IMR-90 (cell line): ENCODE measurements at regions not wholly inside any gene's neighbourhood (a gene's known extent, or its start where the extent isn't known, plus 50 kb on each side); places are given as distances from the start of the nearest gene placed in this dataset.

Experiments used
- ATAC-seq: fragments of 200-7000 bp; cut with Tn5 transposase; 2 replicates; pipeline ENCODE4 v1.9.1; 2020; ENCODE audit warnings: low read depth, mild to moderate bottlenecking, moderate library complexity
- BruUV-seq: library from RNA; stranded (reverse); fragments of 400-500 nt; replicated peaks from 2 replicates; lab custom pipeline; 2021; lab: Mats Ljungman, UMichigan
- CTCF ChIA-PET: fragments of 300-600 bp; formaldehyde crosslinking; extraction: SDS; loops from one replicate; lab custom pipeline; 2021; ENCODE audit warnings: antibody characterized with exemption; lab: Yijun Ruan, JAX
- POLR2A ChIA-PET: fragments of 300-600 bp; sonication (Branson Sonifier 250); formaldehyde crosslinking; loops from one replicate; lab custom pipeline; 2022; ENCODE audit warnings: antibody characterized with exemption; ENCODE audit not compliant: unreplicated experiment; lab: Charles Lee
- DNase-seq: peaks from one replicate; pipeline ENCODE4 v3.0.0; 2013
- H2AFZ ChIP-seq: replicated peaks from 2 replicates; pipeline ENCODE3; 2013; ENCODE audit warnings: low read length, mild to moderate bottlenecking; ENCODE audit not compliant: poor library complexity
- H2AK5ac ChIP-seq: 2 replicates; pipeline ENCODE4 v1.6.1; 2013; ENCODE audit warnings: low read depth, low read length, inconsistent platforms
- H2AK9ac ChIP-seq: replicated peaks from 2 replicates; pipeline ENCODE3; 2013; ENCODE audit warnings: mild to moderate bottlenecking, low read depth, low read length, moderate library complexity; ENCODE audit not compliant: poor library complexity
- H2BK120ac ChIP-seq: 2 replicates; pipeline ENCODE4 v1.6.1; 2013; ENCODE audit warnings: low read depth, low read length, inconsistent platforms
- H2BK15ac ChIP-seq: 3 replicates; pipeline ENCODE4 v1.6.1; 2013; ENCODE audit warnings: low read depth, low read length, inconsistent platforms
- H2BK20ac ChIP-seq: 2 replicates; pipeline ENCODE4 v1.6.1; 2013; ENCODE audit warnings: low read depth, mild to moderate bottlenecking, inconsistent platforms, low read length, moderate library complexity
- H2BK5ac ChIP-seq: 2 replicates; pipeline ENCODE4 v1.6.1; 2013; ENCODE audit warnings: mild to moderate bottlenecking, low read depth, low read length, inconsistent platforms; ENCODE audit not compliant: poor library complexity, severe bottlenecking
- H3K14ac ChIP-seq: replicated peaks from 2 replicates; pipeline ENCODE4 v1.6.1; 2013; ENCODE audit warnings: low read depth, low read length, inconsistent platforms
- H3K18ac ChIP-seq: 2 replicates; pipeline ENCODE4 v1.6.1; 2013; ENCODE audit warnings: low read depth, low read length, control low read depth
- H3K23ac ChIP-seq: 2 replicates; pipeline ENCODE4 v1.6.1; 2013; ENCODE audit warnings: low read depth, low read length, inconsistent platforms
- H3K27ac ChIP-seq: 2 replicates; pipeline ENCODE4 v1.5.1; 2013; ENCODE audit warnings: mild to moderate bottlenecking, control low read depth, low read length; ENCODE audit not compliant: insufficient read depth
- H3K27me3 ChIP-seq: 2 replicates; pipeline ENCODE4 v1.6.1; 2013; ENCODE audit warnings: low read length; ENCODE audit not compliant: control insufficient read depth, insufficient read depth
- H3K36me3 ChIP-seq: 2 replicates; pipeline ENCODE4 v1.6.1; 2013; ENCODE audit warnings: low read length, mixed read lengths; ENCODE audit not compliant: control insufficient read depth, insufficient read depth
- H3K4ac ChIP-seq: 2 replicates; pipeline ENCODE4 v1.6.1; 2013; ENCODE audit warnings: low read depth, low read length, inconsistent platforms
- H3K4me1 ChIP-seq: 2 replicates; pipeline ENCODE4 v1.6.1; 2013; ENCODE audit warnings: low read length, mixed read lengths; ENCODE audit not compliant: control insufficient read depth, insufficient read depth
- H3K4me2 ChIP-seq: 2 replicates; pipeline ENCODE4 v1.6.1; 2013; ENCODE audit warnings: low read depth, mild to moderate bottlenecking, control low read depth, low read length, moderate library complexity
- H3K4me3 ChIP-seq: 2 replicates; pipeline ENCODE4 v1.5.1; 2013; ENCODE audit warnings: low read depth, mild to moderate bottlenecking, control low read depth, low read length, moderate library complexity; ENCODE audit not compliant: insufficient read depth
- H3K56ac ChIP-seq: 2 replicates; pipeline ENCODE4 v1.6.1; 2013; ENCODE audit warnings: low read length, inconsistent platforms; ENCODE audit not compliant: insufficient read depth; ENCODE audit errors: extremely low read depth
- H3K79me1 ChIP-seq, 2 experiments: 2 replicates each; pipeline ENCODE4 v1.6.1; 2013; ENCODE audit warnings: low read length in 2 of 2, inconsistent platforms in 1 of 2, low read depth in 1 of 2
- H3K9ac ChIP-seq: 2 replicates; pipeline ENCODE4 v1.6.1; 2013; ENCODE audit warnings: low read depth, low read length, control low read depth
- H3K9me1 ChIP-seq: 2 replicates; pipeline ENCODE4 v1.6.1; 2013; ENCODE audit warnings: low read length, inconsistent platforms; ENCODE audit not compliant: insufficient read depth
- H3K9me3 ChIP-seq: 2 replicates; pipeline ENCODE4 v1.6.1; 2013; ENCODE audit warnings: low read length; ENCODE audit not compliant: control insufficient read depth, insufficient read depth
- H4K20me1 ChIP-seq: 2 replicates; pipeline ENCODE4 v1.6.1; 2013; ENCODE audit warnings: low read length, inconsistent platforms; ENCODE audit not compliant: insufficient read depth
- H4K5ac ChIP-seq: 2 replicates; pipeline ENCODE4 v1.6.1; 2013; ENCODE audit warnings: mild to moderate bottlenecking, low read depth, low read length, control low read depth
- H4K8ac ChIP-seq, 2 experiments: 2 replicates each; pipeline ENCODE4 v1.6.1; 2013; ENCODE audit warnings: low read depth in 2 of 2, low read length in 2 of 2, control low read depth in 1 of 2, inconsistent platforms in 1 of 2
- H4K91ac ChIP-seq: 2 replicates; pipeline ENCODE4 v1.6.1; 2013; ENCODE audit warnings: low read depth, low read length, inconsistent platforms; ENCODE audit not compliant: insufficient read depth
- BHLHE40 ChIP-seq: fragments of 150-350 bp; IDR thresholded peaks from 2 replicates; pipeline ENCODE4 v1.6.1; 2016; ENCODE audit warnings: mild to moderate bottlenecking, low read depth, low read length
- CEBPB ChIP-seq: IDR thresholded peaks from 2 replicates; pipeline ENCODE4 v1.6.1; 2012; ENCODE audit warnings: low read depth, low read length, improper control_type of control experiment
- CHD1 ChIP-seq: IDR thresholded peaks from 2 replicates; pipeline ENCODE4 v1.6.1; 2012; ENCODE audit warnings: low read depth, low read length, improper control_type of control experiment
- CTCF ChIP-seq: conservative IDR thresholded peaks from 2 replicates; pipeline ENCODE4 v1.5.1; 2012; ENCODE audit warnings: mild to moderate bottlenecking, low read depth, low read length, improper control_type of control experiment
- ELK1 ChIP-seq: fragments of 150-350 bp; IDR thresholded peaks from 2 replicates; pipeline ENCODE4 v1.6.1; 2016; ENCODE audit warnings: low read depth, mild to moderate bottlenecking, low read length, moderate library complexity, borderline replicate concordance
- FOS ChIP-seq: fragments of 150-350 bp; IDR thresholded peaks from 2 replicates; pipeline ENCODE4 v1.6.1; 2016; ENCODE audit warnings: low read depth, low read length
- MAFK ChIP-seq: IDR thresholded peaks from 2 replicates; pipeline ENCODE4 v1.6.1; 2012; ENCODE audit warnings: low read depth, low read length, improper control_type of control experiment
- MAZ ChIP-seq: IDR thresholded peaks from 2 replicates; pipeline ENCODE4 v1.6.1; 2012; ENCODE audit warnings: low read depth, mild to moderate bottlenecking, low read length, improper control_type of control experiment, moderate library complexity, borderline replicate concordance
- MXI1 ChIP-seq: IDR thresholded peaks from 2 replicates; pipeline ENCODE4 v1.6.1; 2012; ENCODE audit warnings: low read depth, mild to moderate bottlenecking, low read length, moderate library complexity, borderline replicate concordance
- NFE2L2 ChIP-seq: fragments of 150-350 bp; IDR thresholded peaks from 2 replicates; pipeline ENCODE4 v1.6.1; 2016; ENCODE audit warnings: low read depth, mild to moderate bottlenecking, low read length
- POLR2A ChIP-seq: IDR thresholded peaks from 2 replicates; pipeline ENCODE4 v1.6.1; 2012; ENCODE audit warnings: mild to moderate bottlenecking, low read depth, low read length
- RAD21 ChIP-seq: IDR thresholded peaks from 2 replicates; pipeline ENCODE4 v1.6.1; 2012; ENCODE audit warnings: low read length, improper control_type of control experiment
- RCOR1 ChIP-seq: IDR thresholded peaks from 2 replicates; pipeline ENCODE4 v1.6.1; 2012; ENCODE audit warnings: mild to moderate bottlenecking, low read length, improper control_type of control experiment; ENCODE audit not compliant: insufficient replicate concordance
- RFX5 ChIP-seq: IDR thresholded peaks from 2 replicates; pipeline ENCODE4 v1.8.0; 2012; ENCODE audit warnings: low read depth, mild to moderate bottlenecking, low read length, moderate library complexity
- SMC3 ChIP-seq: fragments of 150-350 bp; IDR thresholded peaks from 2 replicates; pipeline ENCODE4 v1.6.1; 2016; ENCODE audit warnings: low read depth, mild to moderate bottlenecking, antibody characterized with exemption, low read length, moderate library complexity
- USF2 ChIP-seq: fragments of 150-350 bp; IDR thresholded peaks from 2 replicates; pipeline ENCODE4 v1.6.1; 2017; ENCODE audit warnings: mild to moderate bottlenecking, antibody characterized with exemption, low read length, low read depth
- WGBS, 2 experiments: methylation state at CpG; one replicate each; pipeline versions ENCODE4 v1.1.5 to v1.1.7; 2013; ENCODE audit warnings: missing lambda C conversion rate in 2 of 2; ENCODE audit not compliant: insufficient read length in 1 of 2; ENCODE audit errors: extremely low coverage in 2 of 2; 5-methylcytosine and 5-hydroxymethylcytosine counted together
- dilution Hi-C: fragments of 300-500 bp; cut with HindIII; formaldehyde crosslinking; loops from one replicate; pipeline ENCODE4 v1.14.3; 2018; ENCODE audit warnings: low sequenced_read_pairs; ENCODE audit not compliant: unreplicated experiment
- in situ Hi-C: fragments of 300-500 bp; cut with MboI; formaldehyde crosslinking; loops from 3 replicates; pipeline ENCODE4 v1.14.3; 2019; ENCODE audit warnings: low sequenced_read_pairs, inconsistent platforms, mixed read lengths
- intact Hi-C: fragments of 100-400 bp; cut with micrococcal nuclease; formaldehyde crosslinking; loops from 2 replicates; pipeline ENCODE4 v1.10.0; 2022

GRCh38 chr2:6679471-6679870 lies 186.2 kb downstream of the CMPK2 start:
- Histone ChIP-seq H3K4me3 (no peak overlapping the region), H4K91ac (no peak overlapping the region), H3K79me1 (no peaks in the 10 kb centered on the region), H4K20me1 (no peaks in the 10 kb centered on the region), H3K27me3 (no peaks in the 10 kb centered on the region), H3K36me3 (no peaks in the 10 kb centered on the region), H2AFZ (no peak overlapping the region), H3K23ac (no peak overlapping the region), H3K4ac (no peak overlapping the region), H3K9me1 (no peaks in the 10 kb centered on the region), H3K9ac (no peak overlapping the region), H2BK15ac (no peak overlapping the region), H3K27ac (no peak overlapping the region), H2BK5ac (no peak overlapping the region), H3K4me1 (no peaks in the 10 kb centered on the region), H2AK5ac (no peak overlapping the region), H2BK20ac (no peak overlapping the region), H2BK120ac (no peak overlapping the region), H3K18ac (no peak overlapping the region), H3K56ac (no peak overlapping the region), H3K9me3 (no peaks in the 10 kb centered on the region), H4K5ac (no peak overlapping the region), H3K14ac (no peak overlapping the region), H3K4me2 (no peak overlapping the region), H2AK9ac (no peak overlapping the region), H4K8ac (no peak overlapping the region)
- in situ Hi-C loops = no loop called here
- DNase-seq = no peak
- CTCF ChIA-PET = no interaction called here
- POLR2A ChIA-PET = no interaction called here
- intact Hi-C loops = no loop called here
- no TSS peak for BruUV-seq
- ATAC-seq = no peak
- TF ChIP-seq MAZ (no peak), SMC3 (no peak), RAD21 (no peak), CHD1 (no peak), RCOR1 (no peak), CTCF (no peak), MXI1 (no peak), FOS (no peak), USF2 (no peak), ELK1 (no peak), NFE2L2 (no peak), RFX5 (no peak), POLR2A (no peak), BHLHE40 (no peak), CEBPB (no peak), MAFK (no peak)
- dilution Hi-C loops = no loop called here
- 0% methylated on average over 1 of the region's 2 CpGs; no CpG with 5 or more reads in 1 of the 2 experiments for WGBS, 2 experiments
